Kidney (tissue), 13 donors: ENCODE measurements at regions not wholly inside any gene's neighbourhood (a gene's known extent, or its start where the extent isn't known, plus 50 kb on each side); places are given as distances from the start of the nearest gene placed in this dataset.

Source experiments
- DNase-seq, 5 donors: peaks; one replicate each; pipeline ENCODE4 v3.0.0-alpha.2; 2013 to 2020
- FAIRE-seq: peaks from 2 replicates; lab custom pipeline; 2012; peaks lifted over from hg19 to GRCh38; lab: Jason Lieb, UNC
- H3K27ac ChIP-seq, 2 donors: one replicate each; pipeline ENCODE4 v1.7.0; 2013; ENCODE audit warnings: low read depth in 2 of 2, low read length in 2 of 2, inconsistent platforms in 1 of 2
- H3K27me3 ChIP-seq: one replicate; pipeline ENCODE4 v1.7.1; 2013; ENCODE audit warnings: low read length, inconsistent platforms; ENCODE audit not compliant: control insufficient read depth, insufficient read depth
- H3K36me3 ChIP-seq, 3 donors: one replicate each; pipeline versions ENCODE4 v1.7.0 to v1.7.1; 2013; ENCODE audit warnings: low read length in 3 of 3, control low read depth in 1 of 3, inconsistent platforms in 1 of 3; ENCODE audit not compliant: insufficient read depth in 3 of 3, control insufficient read depth in 2 of 3
- H3K4me1 ChIP-seq, 3 donors: one replicate each; pipeline versions ENCODE4 v1.7.0 to v1.7.1; 2013; ENCODE audit warnings: low read length in 3 of 3, inconsistent platforms in 1 of 3, low read depth in 1 of 3; ENCODE audit not compliant: control insufficient read depth in 2 of 3, insufficient read depth in 2 of 3
- H3K4me3 ChIP-seq, 3 donors: one replicate each; pipeline versions ENCODE4 v1.7.0 to v1.8.1; 2013; ENCODE audit warnings: low read length in 3 of 3, control low read depth in 1 of 3, inconsistent platforms in 1 of 3
- H3K9ac ChIP-seq, 3 donors: one replicate each; pipeline versions ENCODE4 v1.7.0 to v1.7.1; 2013; ENCODE audit warnings: low read length in 3 of 3, control low read depth in 1 of 3, inconsistent platforms in 1 of 3
- H3K9me3 ChIP-seq, 3 donors: one replicate each; pipeline versions ENCODE4 v1.7.0 to v1.7.1; 2013; ENCODE audit warnings: low read length in 3 of 3, control low read depth in 1 of 3, inconsistent platforms in 1 of 3; ENCODE audit not compliant: control insufficient read depth in 2 of 3, insufficient read depth in 1 of 3
- CTCF ChIP-seq: IDR thresholded peaks from 3 replicates; pipeline ENCODE4 v1.5.1; 2012; ENCODE audit warnings: mild to moderate bottlenecking, moderate library complexity, borderline replicate concordance; ENCODE audit not compliant: insufficient read depth; ENCODE audit errors: extremely low read depth
- intact Hi-C: fragments of 100-400 bp; cut with DNase I; formaldehyde crosslinking; loops from one replicate; pipeline ENCODE4 v1.11.1; 2022
- donor health status: control.
- donor health status: control.
- donor health status: control.
- donor health status: control.
- donor health status: control.
- donor health status: DM: yes; HTN: yes; CAD: no.
- donor health status: Normal renal cell carcinoma (clear cell type).

GRCh38 chr6:82484001-82484400 is 120.4 kb downstream of the TPBG start:
- Histone ChIP-seq H3K27ac (no peak overlapping the region), H3K4me1 (no peaks in the 10 kb centered on the region), H3K4me3 (no peak overlapping the region), H3K27me3 (no peaks in the 10 kb centered on the region), H3K36me3 (no peaks in the 10 kb centered on the region), H3K9ac (no peak overlapping the region), H3K9me3 (peaks cover 0 to 3% (median 0%) of the 10 kb centered on the region in 3 donors)
- no peak for DNase-seq
- no peak for TF ChIP-seq CTCF
- FAIRE-seq: no peak
- intact Hi-C loops: no loop called here

GRCh38 chr6:82484737-82485626 is 121.4 kb downstream of the TPBG start:
- no peak for TF ChIP-seq CTCF
- no peak for FAIRE-seq
- intact Hi-C loops: no loop called here
- Histone ChIP-seq H3K36me3 (no peaks in the 10 kb centered on the region), H3K27me3 (no peaks in the 10 kb centered on the region), H3K9ac (no peak overlapping the region), H3K4me1 (no peaks in the 10 kb centered on the region), H3K9me3 (peaks cover 0 to 3% (median 0%) of the 10 kb centered on the region in 3 donors), H3K27ac (no peak overlapping the region), H3K4me3 (no peak overlapping the region)
- peak in 1 of 5 donors; percentile 53 for DNase-seq

GRCh38 chr6:82487895-82488294 is 124.3 kb downstream of the TPBG start:
- no peak for TF ChIP-seq CTCF
- H3K9ac ChIP-seq: no peak overlapping the region
- no peaks in the 10 kb centered on the region for H3K36me3 ChIP-seq
- no peaks in the 10 kb centered on the region for H3K27me3 ChIP-seq
- H3K4me1 ChIP-seq: no peaks in the 10 kb centered on the region
- H3K4me3 ChIP-seq: no peak overlapping the region
- H3K9me3 ChIP-seq: peaks cover 0 to 6% (median 0%) of the 10 kb centered on the region in 3 donors
- FAIRE-seq (no peak), DNase-seq (no peak)
- no peak overlapping the region for H3K27ac ChIP-seq
- intact Hi-C loops: no loop called here
